ENCODE measurements at regions not wholly inside any gene's neighbourhood (a gene's known extent, or its start where the extent isn't known, plus 50 kb on each side); places are given as distances from the start of the nearest gene placed in this dataset.
"Not testable (repeated sequence)": the region's sequence is repeated elsewhere in the genome, so short reads cannot be mapped to it uniquely, and the experiment has no call there.

GRCh38 chr15:69554279-69554961 is 101.8 kb downstream of the RPLP1 start:
- DNase-seq (ENCODE audit: low spot score) = no peak

- no peak for DNase-seq (ENCODE audit: low spot score)
Measured at GRCh38 chr15:69555080-69555479, 102.5 kb downstream of the RPLP1 start.

GRCh38 chr15:69556344-69556743 is 103.7 kb downstream of the RPLP1 start:
- DNase-seq (ENCODE audit: low spot score) = no peak

- no peak for DNase-seq (ENCODE audit: low spot score)
Measured at GRCh38 chr15:69557020-69557706, 104.5 kb downstream of the RPLP1 start.

- DNase-seq (ENCODE audit: low spot score) = no peak
Measured at GRCh38 chr15:69557707-69558409, 105.2 kb downstream of the RPLP1 start.

GRCh38 chr15:69559440-69560190 is 107.0 kb downstream of the RPLP1 start:
- no peak for DNase-seq (ENCODE audit: low spot score)

- DNase-seq (ENCODE audit: low spot score) = no peak
Measured at GRCh38 chr15:69561071-69561784, 108.6 kb downstream of the RPLP1 start.

- no peak for DNase-seq (ENCODE audit: low spot score)
Measured at GRCh38 chr15:69562116-69562515, 109.5 kb downstream of the RPLP1 start.

- DNase-seq (ENCODE audit: low spot score) = no peak
Measured at GRCh38 chr15:69562564-69562963, 109.9 kb downstream of the RPLP1 start.

GRCh38 chr15:69565066-69565655 is 112.5 kb downstream of the RPLP1 start:
- DNase-seq (ENCODE audit: low spot score) = no peak

- not testable (repeated sequence) for DNase-seq (ENCODE audit: low spot score)
Measured at GRCh38 chr15:69567238-69567760, 114.7 kb downstream of the RPLP1 start.

GRCh38 chr15:69568173-69569009 is 115.8 kb downstream of the RPLP1 start:
- no peak for DNase-seq (ENCODE audit: low spot score)

- no peak for DNase-seq (ENCODE audit: low spot score)
Measured at GRCh38 chr15:69570454-69570853, 117.8 kb downstream of the RPLP1 start.

- no peak for DNase-seq (ENCODE audit: low spot score)
Measured at GRCh38 chr15:69570997-69571396, 118.4 kb downstream of the RPLP1 start.

- DNase-seq (ENCODE audit: low spot score) = not testable (repeated sequence)
Measured at GRCh38 chr15:69573278-69573677, 120.7 kb downstream of the RPLP1 start.

- DNase-seq (ENCODE audit: low spot score) = no peak
Measured at GRCh38 chr15:69573815-69574475, 121.3 kb downstream of the RPLP1 start.

- no peak for DNase-seq (ENCODE audit: low spot score)
Measured at GRCh38 chr15:69574506-69574905, 121.9 kb downstream of the RPLP1 start.

GRCh38 chr15:69575387-69575786 is 122.8 kb downstream of the RPLP1 start:
- no peak for DNase-seq (ENCODE audit: low spot score)

GRCh38 chr15:69576035-69576526 is 123.5 kb downstream of the RPLP1 start:
- DNase-seq (ENCODE audit: low spot score) = peak; percentile 34

Measured in globus pallidus (tissue), 1 donor.